PFSK-1 (cell line): ENCODE measurements at regions not wholly inside any gene's neighbourhood (a gene's known extent, or its start where the extent isn't known, plus 50 kb on each side); places are given as distances from the start of the nearest gene placed in this dataset.

ENCODE experiments used
- FOXP2 ChIP-seq: optimal IDR thresholded peaks from 2 replicates; pipeline ENCODE3; 2011; ENCODE audit warnings: borderline replicate concordance, control low read depth, inconsistent platforms; ENCODE audit not compliant: insufficient read depth; ENCODE audit errors: extremely low read length, extremely low read depth
- POLR2AphosphoS5 ChIP-seq: IDR thresholded peaks from 2 replicates; pipeline ENCODE4 v1.6.1; 2012; ENCODE audit warnings: low read depth, mild to moderate bottlenecking, control low read depth, low read length, moderate library complexity
- REST ChIP-seq, 2 experiments: IDR thresholded peaks; 2 replicates each; pipeline versions ENCODE4 v1.6.1 to v1.8.0; 2011 to 2012; ENCODE audit warnings: low read depth in 2 of 2, low read length in 2 of 2, control low read depth in 1 of 2, inconsistent platforms in 1 of 2, mild to moderate bottlenecking in 1 of 2, moderate library complexity in 1 of 2; ENCODE audit not compliant: insufficient read depth in 1 of 2
- SIN3A ChIP-seq: IDR thresholded peaks from 2 replicates; pipeline ENCODE4 v1.6.1; 2012; ENCODE audit warnings: mild to moderate bottlenecking, low read length, moderate library complexity, borderline replicate concordance; ENCODE audit not compliant: insufficient read depth
- TAF1 ChIP-seq: IDR thresholded peaks from 2 replicates; pipeline ENCODE4 v1.6.1; 2012; ENCODE audit warnings: low read length, control low read depth, borderline replicate concordance; ENCODE audit not compliant: insufficient read depth

GRCh38 chr21:15204970-15205286, 140.1 kb upstream of the NRIP1 start:
- TF ChIP-seq TAF1 (no peak), POLR2AphosphoS5 (no peak), SIN3A (no peak), REST (IDR thresholded peaks at IDR 0.05; ENCODE audit: insufficient read depth in 1 of 2, low read depth in 2 of 2, low read length in 2 of 2) (no peak), FOXP2 (no peak)

GRCh38 chr21:15206514-15206913, 141.7 kb upstream of the NRIP1 start:
- TF ChIP-seq REST (IDR thresholded peaks at IDR 0.05; ENCODE audit: insufficient read depth in 1 of 2, low read depth in 2 of 2, low read length in 2 of 2) (no peak), TAF1 (no peak), POLR2AphosphoS5 (no peak), FOXP2 (no peak), SIN3A (no peak)

- TF ChIP-seq REST (IDR thresholded peaks at IDR 0.05; ENCODE audit: insufficient read depth in 1 of 2, low read depth in 2 of 2, low read length in 2 of 2) (no peak), FOXP2 (no peak), TAF1 (no peak), SIN3A (no peak), POLR2AphosphoS5 (no peak)
These were observed 142.4 kb upstream of the NRIP1 start for GRCh38 chr21:15207231-15207630.

- no peak for TF ChIP-seq POLR2AphosphoS5
- TF ChIP-seq TAF1, result no peak
- TF ChIP-seq REST (IDR thresholded peaks at IDR 0.05; ENCODE audit: insufficient read depth in 1 of 2, low read depth in 2 of 2, low read length in 2 of 2), result no peak
- TF ChIP-seq FOXP2, result no peak
- TF ChIP-seq SIN3A, result no peak
These were observed 143.0 kb upstream of the NRIP1 start for GRCh38 chr21:15207635-15208370.
